Activated CD4-positive, alpha-beta T cell treated with anti-CD3 and anti-CD28 coated beads, Interleukin-2, amount 10 ng/mL, durations not matched to agents 24 days and 14 days (primary cell): ENCODE measurements at regions not wholly inside any gene's neighbourhood (a gene's known extent, or its start where the extent isn't known, plus 50 kb on each side); places are given as distances from the start of the nearest gene placed in this dataset.

Experiments
- DNase-seq: peaks from one replicate; pipeline ENCODE4 v3.0.0; 2022
- H3K27ac Mint-ChIP-seq: one replicate; pipeline ENCODE4 v1.8.0; 2022; ENCODE audit warnings: mild to moderate bottlenecking, mixed read lengths
- H3K27me3 Mint-ChIP-seq: one replicate; pipeline ENCODE4 v1.8.0; 2022; ENCODE audit warnings: mixed read lengths
- H3K36me3 Mint-ChIP-seq: one replicate; pipeline ENCODE4 v1.8.0; 2022; ENCODE audit warnings: low read depth, mild to moderate bottlenecking, mixed read lengths
- H3K4me1 Mint-ChIP-seq: one replicate; pipeline ENCODE4 v1.8.0; 2021; ENCODE audit warnings: mixed read lengths
- H3K4me3 Mint-ChIP-seq: one replicate; pipeline ENCODE4 v1.8.0; 2022; ENCODE audit warnings: mild to moderate bottlenecking, moderate library complexity, mixed read lengths
- H3K9me3 Mint-ChIP-seq: one replicate; pipeline ENCODE4 v1.8.0; 2021; ENCODE audit warnings: mixed read lengths
- intact Hi-C: fragments of 100-400 bp; cut with micrococcal nuclease; formaldehyde crosslinking; loops from one replicate; pipeline ENCODE4 v1.15.1; 2023

GRCh38 chr6:231779-232178 is 60.5 kb upstream of the DUSP22 start:
- no peaks in the 10 kb centered on the region for H3K9me3 Mint-ChIP-seq
- H3K36me3 Mint-ChIP-seq = peaks cover 3% of the 10 kb centered on the region
- no peaks in the 10 kb centered on the region for H3K27me3 Mint-ChIP-seq
- H3K27ac Mint-ChIP-seq = no peak overlapping the region
- peaks cover 51% of the 10 kb centered on the region for H3K4me1 Mint-ChIP-seq
- no peak overlapping the region for H3K4me3 Mint-ChIP-seq
- no peak for DNase-seq
- intact Hi-C loops = no loop called here

GRCh38 chr6:232982-233640 is 59.2 kb upstream of the DUSP22 start:
- no peak for DNase-seq
- H3K9me3 Mint-ChIP-seq = peaks cover 3% of the 10 kb centered on the region
- no peak overlapping the region for H3K27ac Mint-ChIP-seq
- intact Hi-C loops = no loop called here
- peaks cover 3% of the 10 kb centered on the region for H3K36me3 Mint-ChIP-seq
- peaks cover 54% of the 10 kb centered on the region for H3K4me1 Mint-ChIP-seq
- no peaks in the 10 kb centered on the region for H3K27me3 Mint-ChIP-seq
- H3K4me3 Mint-ChIP-seq = no peak overlapping the region

- Mint-ChIP-seq H3K4me1 (peaks cover 51% of the 10 kb centered on the region), H3K36me3 (peaks cover 3% of the 10 kb centered on the region), H3K27me3 (no peaks in the 10 kb centered on the region), H3K4me3 (peak overlapping the region; percentile 74), H3K27ac (peak overlapping the region; percentile 85), H3K9me3 (peaks cover 3% of the 10 kb centered on the region)
- intact Hi-C loops = no loop called here
- DNase-seq = no peak
These were observed 57.4 kb upstream of the DUSP22 start for GRCh38 chr6:234706-235372.

GRCh38 chr6:235763-236360 is 56.4 kb upstream of the DUSP22 start:
- intact Hi-C loops = loop anchor here (1.0 to 2.0 kb wide), 6 partner anchors 11 to 57 kb away; partner anchors contain the start of gene DUSP22
- H3K4me3 Mint-ChIP-seq = peak overlapping the region; percentile 74
- H3K27me3 Mint-ChIP-seq = no peaks in the 10 kb centered on the region
- peak; percentile 87 for DNase-seq
- H3K36me3 Mint-ChIP-seq = peaks cover 3% of the 10 kb centered on the region
- peaks cover 47% of the 10 kb centered on the region for H3K4me1 Mint-ChIP-seq
- H3K9me3 Mint-ChIP-seq = peaks cover 3% of the 10 kb centered on the region
- peak overlapping the region; percentile 85 for H3K27ac Mint-ChIP-seq

GRCh38 chr6:236519-236918 is 55.8 kb upstream of the DUSP22 start:
- no peaks in the 10 kb centered on the region for H3K27me3 Mint-ChIP-seq
- peaks cover 3% of the 10 kb centered on the region for H3K9me3 Mint-ChIP-seq
- intact Hi-C loops = loop anchor here (1.0 to 2.0 kb wide), 6 partner anchors 11 to 56 kb away; partner anchors contain the start of gene DUSP22
- H3K4me3 Mint-ChIP-seq = peak overlapping the region; percentile 55
- H3K36me3 Mint-ChIP-seq = peaks cover 3% of the 10 kb centered on the region
- DNase-seq = no peak
- H3K4me1 Mint-ChIP-seq = peaks cover 44% of the 10 kb centered on the region
- peak overlapping the region; percentile 85 for H3K27ac Mint-ChIP-seq

- Mint-ChIP-seq H3K27ac (no peak overlapping the region), H3K9me3 (peaks cover 13% of the 10 kb centered on the region), H3K27me3 (peaks cover 5% of the 10 kb centered on the region), H3K4me3 (no peak overlapping the region), H3K36me3 (peaks cover 3% of the 10 kb centered on the region), H3K4me1 (peaks cover 21% of the 10 kb centered on the region)
- DNase-seq = peak; percentile 54
- intact Hi-C loops = no loop called here
These were observed 52.1 kb upstream of the DUSP22 start for GRCh38 chr6:240151-240550.

- no peak for DNase-seq
- Mint-ChIP-seq H3K9me3 (peaks cover 19% of the 10 kb centered on the region), H3K4me3 (no peak overlapping the region), H3K27ac (no peak overlapping the region), H3K36me3 (no peaks in the 10 kb centered on the region), H3K4me1 (peaks cover 11% of the 10 kb centered on the region), H3K27me3 (peaks cover 5% of the 10 kb centered on the region)
- intact Hi-C loops = no loop called here
These were observed 50.9 kb upstream of the DUSP22 start for GRCh38 chr6:241336-241865.
